Fibroblast of skin of right quadriceps (primary cell): ENCODE measurements at regions not wholly inside any gene's neighbourhood (a gene's known extent, or its start where the extent isn't known, plus 50 kb on each side); places are given as distances from the start of the nearest gene placed in this dataset.

ENCODE experiments used
- DNase-seq: peaks from one replicate; pipeline ENCODE4 v3.0.0-alpha.2; 2013

DNA sequence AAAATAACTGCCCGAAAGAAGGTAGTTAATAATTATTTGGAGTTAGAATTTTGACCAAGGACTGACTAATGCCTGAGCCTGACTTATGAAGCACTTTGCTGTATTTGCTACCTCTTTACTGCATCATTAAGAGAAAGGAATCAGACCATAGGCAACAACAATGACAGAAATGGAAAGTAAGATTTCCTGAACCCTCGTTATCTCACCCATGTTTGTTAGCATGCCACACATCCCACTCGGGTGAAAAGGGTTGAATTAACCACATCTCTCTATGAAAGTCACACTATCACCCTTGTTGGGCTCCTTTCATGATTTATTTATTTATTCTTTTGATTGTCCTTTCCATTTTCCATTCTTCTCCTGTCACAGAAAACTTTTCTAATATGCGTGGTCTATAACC, 59.6 kb downstream of the OLIG3 start:
- no peak for DNase-seq

DNA sequence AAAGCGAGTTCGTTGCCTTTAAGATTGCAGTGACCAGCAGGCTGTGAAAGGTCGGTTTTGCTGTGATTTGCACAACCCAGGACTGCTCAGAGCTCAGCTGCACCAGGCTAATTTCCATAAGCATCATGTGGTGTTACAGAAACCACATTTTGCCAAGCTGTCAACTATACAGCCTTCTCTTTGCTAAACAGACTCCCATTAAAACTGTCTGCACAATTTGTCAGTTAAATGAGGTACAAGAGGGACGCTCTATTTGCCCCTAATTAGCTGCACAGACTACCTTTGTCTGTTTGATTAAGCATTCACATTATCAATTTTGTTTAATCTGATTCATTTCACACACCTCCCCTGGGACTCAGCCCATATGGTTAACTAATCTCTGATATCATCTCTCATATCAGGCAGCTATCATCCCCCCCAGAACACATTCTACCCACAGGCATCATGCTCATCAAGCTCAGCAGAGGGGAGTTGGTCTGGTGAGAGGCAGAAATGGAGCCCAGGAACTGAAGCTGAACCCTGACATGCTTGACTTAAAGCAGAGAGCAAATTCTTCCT, 62.1 kb downstream of the OLIG3 start:
- no peak for DNase-seq

DNA sequence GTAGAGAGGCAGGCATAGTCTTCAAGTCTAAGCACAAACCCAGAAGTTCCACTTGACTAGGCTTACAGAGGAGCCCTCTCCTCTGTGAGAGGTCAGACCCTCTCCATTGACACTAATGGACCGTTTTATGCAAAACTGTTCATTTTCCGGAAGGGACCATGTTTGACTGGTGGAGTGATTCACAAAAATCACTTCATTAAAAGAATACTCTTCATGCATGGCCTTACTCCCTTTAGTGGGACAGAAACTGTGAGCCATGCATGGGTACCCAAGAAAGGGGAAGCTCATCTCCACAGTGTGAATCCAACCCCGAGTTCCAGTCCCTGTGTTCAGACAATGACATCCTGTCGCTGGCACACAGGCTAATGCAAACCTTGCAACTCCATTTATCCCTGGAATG, 63.2 kb downstream of the OLIG3 start:
- DNase-seq = no peak

DNA sequence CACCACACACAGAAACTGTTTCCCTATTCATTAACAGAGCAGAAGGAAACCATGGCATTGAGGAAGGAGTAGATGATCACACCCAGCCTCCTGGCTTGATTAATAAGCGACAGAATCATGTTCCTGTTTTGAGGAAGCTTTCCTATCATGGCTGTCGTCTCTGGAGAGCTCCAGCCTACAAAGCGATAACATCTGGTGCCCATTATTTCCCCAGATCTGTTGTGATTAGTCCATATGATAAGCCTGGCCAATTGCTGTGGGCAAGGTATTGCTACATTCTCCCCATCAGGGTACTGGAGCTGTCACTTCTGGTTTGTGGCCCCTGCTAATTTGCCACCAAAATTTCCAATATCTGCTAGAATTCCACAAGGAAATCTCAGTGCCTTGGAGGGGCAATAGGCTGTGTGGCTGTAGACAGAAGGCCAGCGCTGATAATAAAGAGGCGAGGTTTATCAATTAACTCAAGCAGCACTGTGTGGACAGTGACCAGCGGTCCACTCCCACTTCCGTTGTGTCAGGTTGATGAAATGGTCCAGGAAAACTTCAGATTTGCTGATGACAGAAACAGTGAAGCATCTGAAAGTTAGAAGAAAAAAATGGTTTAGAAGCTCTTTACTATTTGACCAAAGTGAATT, 66.4 kb downstream of the OLIG3 start:
- no peak for DNase-seq

DNA sequence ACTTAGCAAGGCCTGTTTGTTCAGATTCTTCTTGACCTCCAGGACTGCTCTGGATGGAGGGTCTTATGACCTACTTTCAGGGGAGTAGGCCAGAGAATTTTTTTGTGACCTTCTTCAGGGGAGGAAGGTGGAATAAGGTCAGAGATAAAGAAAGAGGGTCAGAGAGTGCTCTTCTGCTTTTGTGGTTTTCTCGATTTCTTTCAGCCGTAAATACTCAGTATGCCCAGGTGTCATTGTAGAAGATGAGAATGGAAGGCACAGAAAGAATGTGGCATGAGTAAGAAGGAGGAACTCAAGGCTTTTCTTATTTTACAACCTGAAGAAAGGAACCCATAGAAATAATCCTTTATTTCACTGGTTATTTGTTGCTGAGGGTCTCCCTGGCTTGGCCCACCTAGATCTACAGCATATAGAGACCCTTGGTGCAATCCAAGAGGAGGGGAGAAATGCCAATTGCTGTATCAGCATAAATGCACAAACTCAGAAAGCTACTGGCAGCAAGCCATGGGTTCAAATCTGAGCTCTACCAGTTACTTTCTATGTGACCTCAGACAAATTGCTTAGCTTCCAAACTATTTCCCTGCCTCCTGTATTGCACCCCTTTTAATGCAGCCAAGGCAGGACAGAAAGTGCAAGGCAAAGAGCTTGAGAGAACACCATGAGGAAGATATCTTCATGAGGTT, 68.0 kb downstream of the OLIG3 start:
- no peak for DNase-seq

DNA sequence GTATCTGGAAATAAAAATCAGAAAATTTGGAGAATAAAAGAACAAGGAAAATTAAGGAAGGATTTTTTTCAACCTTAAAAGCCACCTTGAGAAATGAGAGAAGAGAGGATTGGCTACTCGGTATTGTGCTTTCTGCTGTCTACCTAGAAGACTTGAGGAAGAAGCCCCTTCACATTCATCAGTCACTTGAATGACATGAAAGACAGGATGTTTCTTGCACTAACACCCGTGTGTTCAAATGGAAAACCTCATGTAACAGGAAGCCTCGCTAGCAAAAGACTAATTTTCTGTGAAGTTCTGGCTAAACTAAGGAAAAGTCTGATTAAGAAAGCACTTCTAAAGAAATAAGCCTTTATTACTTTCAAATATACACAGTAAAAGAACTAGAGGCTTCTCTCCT, 69.9 kb downstream of the OLIG3 start:
- no peak for DNase-seq

DNA sequence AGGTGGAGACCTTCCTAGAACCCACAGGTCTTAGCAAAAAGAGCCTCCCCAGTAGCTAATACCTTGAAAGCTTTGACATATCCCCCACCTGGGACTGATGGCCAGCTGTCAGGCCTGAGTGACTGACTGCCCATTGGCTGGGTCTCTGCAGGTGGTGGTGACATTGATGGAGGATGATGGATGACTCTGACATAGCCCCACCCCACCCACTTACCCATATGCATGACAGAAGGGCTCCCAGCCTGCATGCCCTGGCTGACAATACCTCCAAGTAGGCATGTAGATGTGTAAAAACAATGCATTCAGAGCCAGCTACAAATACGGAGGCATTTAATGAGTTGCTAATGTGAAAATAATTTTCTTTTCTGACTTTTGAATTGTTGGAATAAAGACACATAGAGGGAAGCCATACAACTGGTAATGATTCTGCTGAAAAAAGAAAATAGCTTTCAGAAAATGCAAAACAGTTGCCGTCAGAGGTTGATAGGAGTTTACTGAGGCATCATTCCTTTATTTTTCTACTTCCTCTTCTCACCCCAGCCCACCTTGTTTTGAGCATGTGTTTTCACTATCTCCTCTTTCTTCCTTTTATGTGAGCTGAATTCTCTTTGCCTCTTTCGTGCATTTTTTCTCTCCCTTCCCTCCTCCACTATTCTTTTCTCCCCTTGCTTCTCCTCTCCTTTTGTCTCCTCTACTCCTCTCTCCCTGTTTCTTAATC, 70.6 kb downstream of the OLIG3 start:
- DNase-seq = no peak

DNA sequence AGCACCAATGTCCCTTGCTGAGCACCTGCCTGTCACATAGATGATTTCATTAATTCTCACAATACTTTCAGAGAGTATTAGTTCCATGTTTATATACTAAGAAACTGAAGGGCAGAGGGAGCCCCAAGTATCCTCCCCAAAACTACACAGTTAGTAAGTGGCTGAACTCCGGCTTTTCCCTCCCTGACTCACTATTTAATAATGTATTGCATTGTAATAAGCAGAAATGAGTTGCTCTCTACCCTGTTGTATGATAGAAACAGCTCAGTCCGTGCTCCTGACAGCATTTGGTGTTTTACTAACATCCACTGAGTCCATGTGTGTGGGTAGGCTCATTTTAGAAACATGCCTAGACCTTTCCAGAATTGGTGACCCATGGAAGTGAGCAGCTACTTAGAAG, 76.8 kb downstream of the OLIG3 start:
- DNase-seq = peak; percentile 25

DNA sequence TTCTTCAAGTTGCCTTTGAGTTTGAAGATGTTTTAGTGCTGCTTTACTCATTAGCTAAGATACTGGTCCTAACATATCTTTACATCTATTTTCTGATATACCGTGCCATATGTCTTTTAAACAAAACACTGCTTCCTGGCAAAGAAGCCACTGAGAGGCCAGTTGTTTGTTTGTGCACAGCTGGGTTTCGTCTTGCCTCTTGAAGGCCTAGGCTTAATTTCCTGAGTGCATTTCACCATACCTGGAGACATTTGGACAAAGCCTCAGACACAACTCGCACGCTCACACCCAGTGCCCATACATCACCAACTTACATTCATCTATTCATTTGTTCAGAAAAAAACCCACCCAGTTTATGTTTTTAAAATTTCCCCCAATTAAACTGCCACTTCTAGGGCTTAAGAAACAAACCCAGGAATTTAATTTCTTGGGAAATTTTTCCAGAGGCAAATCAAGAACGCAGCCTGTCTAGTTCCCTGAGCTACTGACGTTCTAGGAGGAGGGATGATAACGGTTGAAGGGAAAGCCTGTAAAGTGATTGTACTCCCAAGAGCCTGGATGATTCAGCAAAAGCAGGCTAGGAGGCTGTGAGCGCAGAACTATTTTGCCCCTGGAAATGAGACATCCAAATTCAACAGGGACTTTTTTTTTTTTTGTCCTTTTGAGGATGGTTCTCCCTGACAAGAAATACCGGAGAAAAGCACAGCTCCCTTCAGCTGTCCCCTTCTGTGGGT, 77.7 kb downstream of the OLIG3 start:
- peak; percentile 72 for DNase-seq

DNA sequence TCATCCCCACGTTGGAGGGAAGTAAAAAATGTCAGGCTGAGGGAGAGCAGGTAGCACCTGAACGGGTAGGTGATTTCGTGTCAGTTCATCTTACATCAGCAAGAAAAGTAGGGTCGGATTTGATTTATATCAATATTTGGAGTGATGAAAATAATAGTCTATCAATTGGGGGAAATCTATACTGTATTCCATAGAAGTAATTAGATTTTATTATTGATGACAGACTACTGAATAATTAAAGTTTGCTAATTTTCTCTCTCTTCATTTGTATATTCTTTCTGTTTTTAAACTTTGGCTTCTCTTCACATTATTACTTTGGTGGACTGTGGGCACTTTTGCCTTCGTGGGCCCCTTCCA, 78.4 kb downstream of the OLIG3 start:
- no peak for DNase-seq

DNA sequence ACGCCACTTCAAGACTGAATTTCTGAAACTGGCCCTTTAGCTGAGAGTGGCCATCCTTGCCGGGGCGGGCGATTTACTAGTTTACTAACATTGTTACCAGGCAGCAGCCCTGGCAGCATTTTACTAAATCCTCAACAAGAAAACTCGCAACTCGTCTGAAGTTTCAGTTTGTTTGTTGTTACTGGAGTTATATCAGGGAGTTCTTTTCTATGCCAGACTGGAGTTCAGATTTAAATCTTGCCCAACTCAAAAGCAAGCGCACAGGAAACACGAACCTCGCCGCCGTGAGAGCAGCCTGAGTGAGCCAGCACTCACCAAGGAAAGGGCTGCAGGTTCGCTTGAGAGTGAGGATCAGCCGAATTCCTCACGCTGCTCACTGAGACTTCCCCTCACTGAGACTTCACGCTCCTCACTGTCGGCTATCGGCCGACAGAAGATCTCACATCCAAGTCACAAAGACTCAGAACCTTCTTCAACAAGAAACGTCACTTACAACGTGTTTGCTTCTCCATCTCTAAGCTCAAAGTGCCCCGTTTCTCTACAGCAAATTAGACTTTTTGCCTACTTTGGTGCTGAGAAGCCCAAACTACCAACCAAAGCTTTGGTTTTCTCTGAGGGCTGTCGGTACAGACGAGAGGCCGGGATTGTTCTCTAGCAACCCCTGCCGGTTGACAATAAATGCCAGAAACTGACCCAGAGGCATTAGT, 78.9 kb downstream of the OLIG3 start:
- DNase-seq = peak; percentile 58

DNA sequence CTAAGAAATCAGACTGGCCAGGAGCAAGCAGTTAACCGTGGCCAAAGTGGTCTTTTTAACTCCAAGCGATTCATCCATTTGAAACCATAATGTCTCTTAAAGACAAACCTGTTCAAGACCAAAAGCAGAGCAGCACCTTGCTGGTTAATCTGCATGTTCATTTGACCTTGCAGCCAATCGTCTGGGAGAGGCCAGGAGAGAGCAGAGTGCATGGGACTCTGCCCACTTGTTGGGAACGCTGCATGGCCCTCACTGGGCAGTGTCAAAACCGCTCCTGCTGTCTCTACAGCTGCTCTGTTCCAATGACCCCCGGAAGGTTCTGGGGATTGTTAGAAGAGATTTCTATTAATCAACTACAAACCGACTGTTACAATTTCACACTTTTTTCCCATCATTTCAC, 79.6 kb downstream of the OLIG3 start:
- DNase-seq = no peak

DNA sequence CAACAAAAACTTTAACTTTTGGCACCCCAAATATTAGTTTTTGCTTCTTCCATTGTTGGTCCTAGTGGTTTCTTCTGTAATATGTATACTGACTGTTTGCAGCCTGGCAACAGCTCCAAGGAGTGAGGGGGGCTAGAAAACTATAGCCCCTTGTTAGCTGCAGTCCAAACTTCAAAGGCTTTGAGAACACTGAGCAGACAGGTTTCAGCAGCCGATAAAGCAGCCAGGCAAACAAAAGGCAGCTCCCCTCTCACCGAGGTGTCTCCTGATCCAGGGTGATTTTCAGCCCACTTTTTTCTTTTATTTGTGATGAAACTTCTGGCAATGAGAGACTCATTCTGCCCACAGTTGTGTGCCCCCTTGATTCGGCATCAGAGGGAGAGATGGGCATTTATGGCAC, 80.7 kb downstream of the OLIG3 start:
- no peak for DNase-seq

DNA sequence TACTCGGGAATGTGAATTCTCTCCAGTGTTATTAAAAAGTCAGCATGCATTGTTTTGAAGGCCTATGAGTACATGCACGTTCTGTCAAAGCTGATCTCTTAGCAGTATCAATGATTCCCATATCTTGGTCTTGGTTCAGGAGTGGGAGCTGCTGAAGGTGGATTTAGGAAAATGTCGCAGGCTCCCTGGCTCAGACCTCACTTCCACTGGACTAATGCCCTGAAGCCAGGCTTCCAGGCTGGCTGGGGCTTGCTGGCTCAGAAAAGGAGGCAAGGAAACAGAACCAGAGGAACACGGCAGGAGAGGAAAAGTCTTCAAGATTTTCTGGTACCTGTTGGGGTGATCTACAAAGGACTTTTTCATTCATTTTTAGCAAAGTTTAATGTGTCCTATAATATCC, 81.6 kb downstream of the OLIG3 start:
- DNase-seq = peak; percentile 8

DNA sequence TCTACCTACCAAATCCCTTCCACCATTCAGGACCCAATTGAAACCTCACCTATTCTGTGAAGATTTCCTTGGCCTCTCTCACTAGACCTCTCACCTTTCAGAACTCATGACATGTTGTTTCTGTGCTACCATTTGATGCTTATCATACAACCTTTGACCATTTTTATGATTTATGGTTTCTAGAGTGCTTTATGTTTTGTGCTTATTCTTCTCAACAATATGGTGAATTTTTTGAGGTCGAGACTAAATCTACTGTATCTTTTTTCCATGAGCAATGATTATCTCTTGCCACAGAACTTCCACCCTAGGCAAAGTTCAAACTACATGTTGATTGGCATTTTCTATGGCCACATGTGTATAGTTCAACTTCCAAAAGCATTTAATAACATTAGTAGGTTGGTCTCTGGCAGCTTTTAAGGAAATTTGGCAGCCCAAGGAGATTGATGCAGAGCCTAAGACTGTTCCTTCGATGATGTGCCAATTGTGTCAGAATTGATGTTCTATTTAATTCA, 84.9 kb downstream of the OLIG3 start:
- DNase-seq = no peak

DNA sequence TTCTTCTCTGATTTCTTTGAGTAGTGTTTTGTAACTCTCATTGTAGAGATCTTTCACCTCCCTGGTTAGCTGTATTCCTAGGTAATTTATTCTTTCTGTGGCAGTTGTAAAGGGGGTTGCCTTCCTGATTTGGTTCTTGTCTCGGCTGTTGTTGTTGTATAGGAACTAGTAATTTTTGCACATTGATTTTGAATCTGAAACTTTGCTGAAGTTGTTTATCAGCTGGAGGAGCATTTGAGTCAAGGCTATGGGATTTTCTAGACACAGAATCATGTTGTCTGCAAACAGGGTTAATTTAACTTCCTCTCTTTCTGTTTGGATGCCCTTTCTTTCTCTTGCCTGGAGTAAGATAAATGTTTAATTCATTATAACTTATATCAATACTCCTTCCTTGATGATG, 86.4 kb downstream of the OLIG3 start:
- no peak for DNase-seq

DNA sequence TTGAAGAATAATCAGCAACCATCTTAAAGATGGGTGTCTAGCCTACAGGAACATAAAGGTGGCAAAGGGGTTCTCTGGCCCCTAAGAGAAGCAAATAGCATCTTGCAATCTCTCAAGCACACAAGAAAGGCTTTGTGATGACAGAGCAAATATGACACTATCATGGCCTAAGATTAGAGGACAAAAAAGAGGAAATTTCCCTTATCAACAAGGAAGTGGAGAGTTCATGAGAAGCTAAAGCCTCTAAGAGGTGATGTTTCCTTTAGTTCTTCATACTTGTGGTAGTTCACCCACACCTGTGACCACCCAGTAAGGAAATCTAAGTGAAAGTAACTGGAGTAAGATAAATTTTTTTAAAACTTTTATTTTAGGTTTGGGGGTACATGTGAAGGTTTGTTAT, 88.4 kb downstream of the OLIG3 start:
- DNase-seq = no peak

DNA sequence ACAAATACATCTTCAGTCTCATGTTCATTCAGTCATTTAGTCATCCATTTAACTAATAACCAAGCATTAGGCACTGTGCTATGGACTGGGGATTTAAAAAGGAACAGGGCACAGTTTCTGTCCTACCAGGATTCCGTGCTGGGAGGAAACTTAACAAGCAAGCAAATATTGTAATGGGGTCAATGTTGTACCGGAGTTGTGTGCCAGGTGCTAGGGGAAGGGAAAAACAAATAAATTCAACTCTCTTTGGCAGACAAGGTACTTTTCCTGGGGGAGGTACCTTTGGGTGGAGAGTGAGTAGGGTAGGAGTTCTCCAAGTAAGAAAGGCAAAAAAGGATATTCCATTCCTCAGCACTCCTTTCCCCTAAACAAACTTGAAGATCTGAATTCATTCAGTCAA, 90.3 kb downstream of the OLIG3 start:
- no peak for DNase-seq

DNA sequence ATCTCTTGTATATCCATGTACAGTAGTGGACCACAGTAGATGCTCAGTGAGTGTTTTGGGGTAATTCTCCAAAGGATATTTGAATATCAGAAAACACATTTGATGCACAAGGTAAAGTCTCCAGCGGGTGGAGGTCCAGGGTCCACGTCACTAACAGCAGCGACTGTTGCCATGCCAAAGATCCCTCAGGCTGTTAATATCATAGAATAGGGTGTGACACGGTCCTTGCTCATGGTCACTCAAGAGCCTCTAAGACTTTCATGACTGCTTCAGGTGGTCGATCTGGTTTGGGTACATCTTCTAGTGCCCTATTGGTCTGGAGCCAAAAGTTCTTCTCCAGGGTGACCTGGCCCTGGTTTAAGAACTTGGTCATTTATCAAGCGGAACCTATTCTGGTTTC, 90.8 kb downstream of the OLIG3 start:
- no peak for DNase-seq

DNA sequence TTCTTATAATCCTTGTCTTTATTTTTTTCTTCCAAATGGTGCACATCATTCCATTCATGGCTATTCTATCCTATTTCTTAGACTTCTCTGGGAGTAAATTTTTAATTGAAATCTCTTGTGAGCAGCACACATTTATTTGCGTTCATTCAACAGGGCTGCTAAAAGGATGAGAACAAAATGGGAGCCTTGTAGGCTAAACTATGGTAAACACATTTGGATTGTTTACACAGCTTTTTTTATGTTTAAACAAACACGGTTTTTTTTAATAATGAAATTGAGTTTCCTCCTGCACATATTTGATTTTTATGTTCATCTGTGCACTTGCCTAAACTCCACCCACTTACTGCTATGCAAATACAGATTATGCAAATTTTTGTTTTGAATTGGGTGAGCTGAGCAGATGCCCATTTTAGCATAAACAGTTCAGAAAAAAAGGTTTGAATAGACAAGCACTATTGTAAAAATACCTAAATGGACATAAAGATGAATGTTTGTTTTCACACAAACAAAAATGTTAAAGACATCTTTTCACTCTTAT, 92.0 kb downstream of the OLIG3 start:
- no peak for DNase-seq

DNA sequence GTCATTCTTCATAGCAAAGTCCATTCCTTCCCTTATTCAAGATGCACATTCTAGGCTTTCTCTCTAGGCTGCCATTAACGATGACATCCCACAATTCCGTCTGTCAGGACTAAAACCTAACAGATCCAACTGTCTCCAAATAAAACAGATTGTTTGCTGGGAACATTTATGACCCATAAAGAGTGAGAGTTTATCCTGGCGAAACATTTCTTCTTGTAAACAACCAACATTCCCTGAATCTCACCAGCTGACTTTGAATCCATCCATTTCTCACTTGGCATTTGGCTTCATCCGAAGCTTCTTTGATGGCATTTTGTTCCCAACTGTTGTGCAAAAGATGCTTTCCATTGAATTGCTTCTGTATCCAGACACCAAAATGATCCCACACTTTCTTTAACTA, 93.1 kb downstream of the OLIG3 start:
- DNase-seq = no peak

DNA sequence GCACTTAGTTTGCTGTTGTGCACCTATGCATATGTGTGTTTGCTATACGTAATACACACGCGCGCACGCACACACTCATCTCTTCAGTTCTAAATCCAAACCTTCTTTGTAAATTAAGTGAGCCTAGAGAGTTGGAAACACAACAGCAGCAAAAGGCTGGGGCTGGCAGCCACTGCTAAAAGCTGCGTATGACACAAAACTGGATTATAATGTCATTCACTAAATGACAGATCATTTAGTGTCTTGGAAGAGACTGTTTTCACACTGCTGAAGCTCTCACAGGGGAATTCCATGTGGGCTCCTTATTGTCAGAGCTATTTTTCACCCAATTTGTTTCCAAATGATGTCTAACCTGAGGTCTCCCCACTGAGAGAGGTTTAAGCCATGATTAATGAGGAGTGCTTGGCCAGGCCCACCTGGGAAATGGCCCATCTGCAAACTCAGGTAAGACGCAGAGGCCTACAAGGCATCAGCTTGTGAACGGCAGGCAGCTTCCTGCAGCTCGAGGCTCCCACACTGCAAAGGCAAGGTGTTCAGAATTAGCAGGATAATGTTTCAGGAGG, 94.2 kb downstream of the OLIG3 start:
- DNase-seq = no peak
